ENCODE measurements at regions not wholly inside any gene's neighbourhood (a gene's known extent, or its start where the extent isn't known, plus 50 kb on each side); places are given as distances from the start of the nearest gene placed in this dataset.
"Not testable (repeated sequence)": the region's sequence is repeated elsewhere in the genome, so short reads cannot be mapped to it uniquely, and the experiment has no call there.

DNA sequence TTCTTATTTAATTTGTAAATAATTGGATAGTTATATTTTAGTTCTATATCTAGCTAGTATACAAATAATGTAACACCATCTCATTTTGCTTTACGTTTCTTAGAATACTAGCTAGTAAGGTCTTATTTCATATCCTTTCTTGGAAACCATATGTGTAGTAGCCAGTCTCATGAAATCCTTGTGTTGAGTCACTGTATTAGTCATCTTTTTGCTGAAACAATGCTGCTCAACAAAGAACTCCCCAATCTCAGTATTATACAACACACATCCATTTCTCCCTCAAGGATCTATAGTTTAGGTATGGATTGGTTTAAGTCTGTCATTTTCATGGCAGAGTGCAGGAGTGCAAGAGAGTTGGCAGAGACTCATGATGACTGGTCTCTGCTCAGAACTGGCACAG, 185.2 kb upstream of the NBPF9 start:
- TF ChIP-seq, protein P1, sequence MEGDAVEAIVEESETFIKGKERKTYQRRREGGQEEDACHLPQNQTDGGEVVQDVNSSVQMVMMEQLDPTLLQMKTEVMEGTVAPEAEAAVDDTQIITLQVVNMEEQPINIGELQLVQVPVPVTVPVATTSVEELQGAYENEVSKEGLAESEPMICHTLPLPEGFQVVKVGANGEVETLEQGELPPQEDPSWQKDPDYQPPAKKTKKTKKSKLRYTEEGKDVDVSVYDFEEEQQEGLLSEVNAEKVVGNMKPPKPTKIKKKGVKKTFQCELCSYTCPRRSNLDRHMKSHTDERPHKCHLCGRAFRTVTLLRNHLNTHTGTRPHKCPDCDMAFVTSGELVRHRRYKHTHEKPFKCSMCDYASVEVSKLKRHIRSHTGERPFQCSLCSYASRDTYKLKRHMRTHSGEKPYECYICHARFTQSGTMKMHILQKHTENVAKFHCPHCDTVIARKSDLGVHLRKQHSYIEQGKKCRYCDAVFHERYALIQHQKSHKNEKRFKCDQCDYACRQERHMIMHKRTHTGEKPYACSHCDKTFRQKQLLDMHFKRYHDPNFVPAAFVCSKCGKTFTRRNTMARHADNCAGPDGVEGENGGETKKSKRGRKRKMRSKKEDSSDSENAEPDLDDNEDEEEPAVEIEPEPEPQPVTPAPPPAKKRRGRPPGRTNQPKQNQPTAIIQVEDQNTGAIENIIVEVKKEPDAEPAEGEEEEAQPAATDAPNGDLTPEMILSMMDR (IDR thresholded peaks at IDR 0.05): not testable (repeated sequence)
- TF ChIP-seq EP300, POLR2A, POLR2AphosphoS5 (IDR thresholded peaks at IDR 0.05): not testable (repeated sequence)
